CD4-positive, alpha-beta T cell (primary cell): ENCODE measurements at regions not wholly inside any gene's neighbourhood (a gene's known extent, or its start where the extent isn't known, plus 50 kb on each side); places are given as distances from the start of the nearest gene placed in this dataset.

Experiments
- ATAC-seq: fragments of 200-7000 bp; cut with Tn5 transposase; one replicate; pipeline ENCODE4 v1.10.0; 2022; ENCODE audit warnings: mild to moderate bottlenecking; ENCODE audit not compliant: poor library complexity
- CTCF ChIA-PET: fragments of 350-600 bp; sonication (Branson Sonifier 250); formaldehyde crosslinking; loops from one replicate; lab custom pipeline; 2021; ENCODE audit warnings: antibody characterized with exemption, inconsistent platforms; lab: Charles Lee
- POLR2A ChIA-PET: fragments of 350-600 bp; sonication (Branson Sonifier 250); formaldehyde crosslinking; loops from one replicate; lab custom pipeline; 2021; ENCODE audit warnings: antibody characterized with exemption, inconsistent platforms; lab: Charles Lee
- DNase-seq, 14 experiments: peaks; one replicate each; pipeline ENCODE4 v3.0.0-alpha.2; 2013 to 2020; ENCODE audit warnings: mixed read lengths in 2 of 14
- H3K27ac ChIP-seq, 2 donors: one replicate each; pipeline versions ENCODE4 v1.5.1 to v1.7.0; 2013; ENCODE audit warnings: low read length in 2 of 2, low read depth in 1 of 2, mild to moderate bottlenecking in 1 of 2
- H3K27me3 ChIP-seq, 2 experiments: 1 replicate in 1 of 2; 2 replicates in 1 of 2; pipeline versions ENCODE4 v1.6.1 to v1.7.0; 2013; ENCODE audit warnings: low read length in 2 of 2, control low read depth in 1 of 2, mild to moderate bottlenecking in 1 of 2, moderate library complexity in 1 of 2; ENCODE audit not compliant: insufficient read depth in 2 of 2, control insufficient read depth in 1 of 2
- H3K36me3 ChIP-seq: one replicate; pipeline ENCODE4 v1.6.1; 2013; ENCODE audit warnings: low read length, control low read depth; ENCODE audit not compliant: insufficient read depth
- H3K4me1 ChIP-seq: one replicate; pipeline ENCODE4 v1.6.1; 2013; ENCODE audit warnings: low read length, control low read depth; ENCODE audit not compliant: insufficient read depth
- H3K4me3 ChIP-seq: one replicate; pipeline ENCODE4 v1.5.1; 2013; ENCODE audit warnings: mild to moderate bottlenecking, low read length, moderate library complexity
- H3K9me3 ChIP-seq, 2 experiments: 1 replicate in 1 of 2; 2 replicates in 1 of 2; pipeline versions ENCODE4 v1.6.1 to v1.7.0; 2013; ENCODE audit warnings: low read length in 2 of 2, mild to moderate bottlenecking in 2 of 2, control low read depth in 1 of 2, moderate library complexity in 1 of 2; ENCODE audit not compliant: control insufficient read depth in 1 of 2, insufficient read depth in 1 of 2
- H3K27ac Mint-ChIP-seq: one replicate; pipeline ENCODE4 v1.8.0; 2020; ENCODE audit warnings: mixed read lengths
- H3K27me3 Mint-ChIP-seq: one replicate; pipeline ENCODE4 v1.8.0; 2021; ENCODE audit warnings: mixed read lengths
- H3K36me3 Mint-ChIP-seq: one replicate; pipeline ENCODE4 v1.8.0; 2021; ENCODE audit warnings: low read depth, mixed read lengths
- H3K4me1 Mint-ChIP-seq: one replicate; pipeline ENCODE4 v1.8.0; 2021; ENCODE audit warnings: low read depth, mixed read lengths
- H3K4me3 Mint-ChIP-seq: one replicate; pipeline ENCODE4 v1.8.0; 2020; ENCODE audit warnings: mild to moderate bottlenecking, mixed read lengths
- H3K9me3 Mint-ChIP-seq: one replicate; pipeline ENCODE4 v1.8.0; 2020; ENCODE audit warnings: mixed read lengths
- intact Hi-C, 2 experiments: fragments of 100-400 bp; cut with DNase I in 1 of 2; cut with micrococcal nuclease in 1 of 2; formaldehyde crosslinking; loops; one replicate each; pipeline versions ENCODE4 v1.15.1 to v1.9.0; 2023 to 2025; cut with DNase I, micrococcal nuclease
- TF ChIP-seq, protein P1 (sequence below): fragments of 200-600 bp; IDR thresholded peaks from one replicate; pipeline ENCODE4 v1.8.0; 2022; ENCODE audit warnings: antibody characterized with exemption, mild to moderate bottlenecking

DNA sequence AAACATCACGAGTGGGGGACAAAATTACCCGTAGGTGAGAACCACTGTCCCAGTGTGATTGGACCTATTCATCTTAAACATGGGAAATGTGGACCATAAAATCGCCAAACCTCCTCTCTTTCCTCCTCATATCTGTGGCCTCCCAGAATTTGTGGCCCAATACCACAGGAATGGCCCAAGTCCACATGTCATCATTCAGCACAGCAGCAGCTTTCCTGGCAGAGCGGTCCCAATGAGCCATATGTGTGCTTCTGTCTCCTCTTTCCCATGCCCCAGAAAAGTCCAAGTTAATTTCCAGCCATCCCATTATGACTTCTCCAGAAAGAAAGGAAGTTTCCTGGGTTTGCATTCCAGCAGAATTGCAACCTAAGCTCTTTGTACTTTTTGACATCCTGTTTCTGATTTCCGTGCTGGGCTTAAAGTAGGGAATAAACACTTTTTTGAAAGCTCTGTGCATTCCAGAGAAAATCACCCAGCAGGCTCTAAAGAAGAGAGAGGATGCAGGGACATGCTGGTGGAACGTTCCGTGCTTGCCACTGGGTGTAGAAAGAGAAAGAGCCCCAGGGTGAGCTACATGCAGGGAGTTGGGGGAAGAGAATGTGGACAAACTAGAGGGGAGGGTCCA is 259.4 kb upstream of the PROK2 start:
- intact Hi-C loops, result no loop called here
- Histone ChIP-seq H3K4me3 (no peak overlapping the region), H3K9me3 (no peaks in the 10 kb centered on the region), H3K27me3 (peaks cover 0 to 2% of the 10 kb centered on the region in 2 experiments), H3K27ac (no peak overlapping the region), H3K4me1 (no peaks in the 10 kb centered on the region), H3K36me3 (no peaks in the 10 kb centered on the region)
- no peaks in the 10 kb centered on the region for H3K4me1 Mint-ChIP-seq
- TF ChIP-seq, protein P1, sequence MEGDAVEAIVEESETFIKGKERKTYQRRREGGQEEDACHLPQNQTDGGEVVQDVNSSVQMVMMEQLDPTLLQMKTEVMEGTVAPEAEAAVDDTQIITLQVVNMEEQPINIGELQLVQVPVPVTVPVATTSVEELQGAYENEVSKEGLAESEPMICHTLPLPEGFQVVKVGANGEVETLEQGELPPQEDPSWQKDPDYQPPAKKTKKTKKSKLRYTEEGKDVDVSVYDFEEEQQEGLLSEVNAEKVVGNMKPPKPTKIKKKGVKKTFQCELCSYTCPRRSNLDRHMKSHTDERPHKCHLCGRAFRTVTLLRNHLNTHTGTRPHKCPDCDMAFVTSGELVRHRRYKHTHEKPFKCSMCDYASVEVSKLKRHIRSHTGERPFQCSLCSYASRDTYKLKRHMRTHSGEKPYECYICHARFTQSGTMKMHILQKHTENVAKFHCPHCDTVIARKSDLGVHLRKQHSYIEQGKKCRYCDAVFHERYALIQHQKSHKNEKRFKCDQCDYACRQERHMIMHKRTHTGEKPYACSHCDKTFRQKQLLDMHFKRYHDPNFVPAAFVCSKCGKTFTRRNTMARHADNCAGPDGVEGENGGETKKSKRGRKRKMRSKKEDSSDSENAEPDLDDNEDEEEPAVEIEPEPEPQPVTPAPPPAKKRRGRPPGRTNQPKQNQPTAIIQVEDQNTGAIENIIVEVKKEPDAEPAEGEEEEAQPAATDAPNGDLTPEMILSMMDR, result no peak
- H3K27me3 Mint-ChIP-seq, result no peaks in the 10 kb centered on the region
- no peak for DNase-seq
- no peaks in the 10 kb centered on the region for H3K9me3 Mint-ChIP-seq
- H3K4me3 Mint-ChIP-seq, result no peak overlapping the region
- ChIA-PET POLR2A (no interaction called here), CTCF (no interaction called here)
- no peak for ATAC-seq
- no peak overlapping the region for H3K27ac Mint-ChIP-seq
- no peaks in the 10 kb centered on the region for H3K36me3 Mint-ChIP-seq

DNA sequence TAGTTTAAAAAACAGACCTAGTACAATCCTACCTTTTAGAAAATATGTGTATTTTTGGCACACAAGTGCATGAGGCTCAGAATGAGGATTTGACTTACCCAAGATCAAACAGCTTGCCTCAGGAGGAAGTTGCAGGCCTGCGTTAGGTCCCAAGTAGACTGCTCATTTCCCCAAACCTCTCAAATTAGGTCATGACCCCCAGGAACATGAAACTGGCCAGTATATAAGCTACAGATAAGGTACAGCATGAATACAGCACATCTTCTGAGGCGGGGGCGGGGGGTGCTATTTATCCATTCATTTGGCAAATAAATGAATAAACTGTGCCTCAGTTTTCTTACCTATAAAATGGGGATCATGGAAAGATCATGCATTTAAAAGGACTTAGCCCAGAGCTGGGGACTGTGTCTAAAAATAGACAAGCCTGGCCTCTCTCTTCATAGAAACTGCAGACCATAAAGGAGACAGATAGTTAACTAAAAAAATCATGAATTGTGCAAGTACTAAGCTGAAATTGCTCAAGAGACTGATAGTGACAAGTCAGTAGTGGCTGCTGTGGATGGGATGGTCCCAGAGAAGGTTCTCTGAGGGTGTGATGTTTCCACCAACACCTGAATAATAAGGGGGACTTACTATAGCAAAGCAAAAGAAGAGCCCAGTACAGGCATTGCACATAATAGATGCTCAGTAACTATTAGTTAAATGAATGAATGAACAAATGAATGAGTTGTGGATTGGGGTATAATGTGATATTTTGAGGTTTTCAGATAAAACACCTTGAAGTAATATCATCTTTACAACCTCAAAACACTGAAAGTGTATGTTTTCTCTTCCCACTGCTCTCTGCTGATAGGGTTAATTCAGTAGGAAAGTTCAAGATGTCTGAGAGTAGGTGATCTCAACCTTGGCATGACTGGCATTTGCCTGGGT is 258.5 kb upstream of the PROK2 start:
- Mint-ChIP-seq H3K4me1 (no peaks in the 10 kb centered on the region), H3K27ac (no peak overlapping the region), H3K36me3 (no peaks in the 10 kb centered on the region), H3K9me3 (no peaks in the 10 kb centered on the region), H3K4me3 (no peak overlapping the region), H3K27me3 (no peaks in the 10 kb centered on the region)
- Histone ChIP-seq H3K27ac (no peak overlapping the region), H3K27me3 (peaks cover 0 to 2% of the 10 kb centered on the region in 2 experiments), H3K4me3 (no peak overlapping the region), H3K36me3 (no peaks in the 10 kb centered on the region), H3K9me3 (no peaks in the 10 kb centered on the region), H3K4me1 (no peaks in the 10 kb centered on the region)
- ChIA-PET CTCF (no interaction called here), POLR2A (no interaction called here)
- TF ChIP-seq, protein P1, result no peak
- ATAC-seq, result no peak
- peak in 3 of 14 experiments; percentile 8 to 44 (median 39) for DNase-seq
- intact Hi-C loops, result no loop called here

DNA sequence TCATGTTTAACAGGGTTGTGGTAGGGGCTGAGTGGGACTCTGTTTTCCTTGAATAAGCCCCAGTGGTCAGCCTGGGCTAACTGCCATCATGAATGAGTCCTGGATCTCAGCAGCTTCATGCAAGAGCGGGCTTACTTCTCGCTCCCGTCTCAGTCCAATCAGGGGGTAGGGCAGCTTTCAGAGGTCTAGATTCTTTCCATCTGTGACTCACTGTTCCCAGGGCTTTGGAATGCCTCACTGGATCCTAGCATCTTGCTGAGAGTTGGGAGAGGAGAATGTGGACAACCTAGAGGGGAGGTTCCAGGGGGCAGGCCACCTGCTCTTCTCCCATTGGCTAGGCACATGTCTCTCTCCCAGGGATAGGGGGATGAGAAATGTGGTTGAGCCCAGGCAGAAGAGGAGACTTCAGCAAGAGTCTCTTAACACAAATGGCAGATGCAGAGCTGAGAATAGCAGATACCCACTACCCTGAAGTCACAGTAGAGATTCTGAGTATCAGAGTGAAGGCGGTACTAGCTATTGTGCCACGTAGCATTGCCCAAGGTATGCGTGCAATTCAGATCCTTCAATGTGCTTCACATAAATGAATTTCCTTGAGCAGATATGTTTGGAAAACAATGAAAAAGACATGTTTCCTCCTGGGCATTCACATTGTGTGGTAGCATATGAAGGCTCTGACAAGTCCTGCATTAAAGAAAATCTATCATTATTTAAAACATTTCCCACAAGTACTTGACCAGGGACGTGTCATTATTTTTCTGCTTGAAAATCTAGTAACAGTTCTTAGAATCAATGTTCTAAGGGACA is 257.7 kb upstream of the PROK2 start:
- H3K27me3 Mint-ChIP-seq, result peaks cover 3% of the 10 kb centered on the region
- ATAC-seq (no peak), DNase-seq (no peak)
- H3K9me3 Mint-ChIP-seq, result peaks cover under 1% of the 10 kb centered on the region
- H3K27ac ChIP-seq, result no peak overlapping the region
- peaks cover 0 to 5% of the 10 kb centered on the region in 2 experiments for H3K27me3 ChIP-seq
- intact Hi-C loops, result no loop called here
- ChIA-PET CTCF (no interaction called here), POLR2A (no interaction called here)
- no peaks in the 10 kb centered on the region for H3K36me3 Mint-ChIP-seq
- TF ChIP-seq, protein P1, result no peak
- H3K9me3 ChIP-seq, result no peaks in the 10 kb centered on the region
- H3K36me3 ChIP-seq, result no peaks in the 10 kb centered on the region
- H3K4me1 Mint-ChIP-seq, result no peaks in the 10 kb centered on the region
- no peak overlapping the region for H3K27ac Mint-ChIP-seq
- H3K4me3 Mint-ChIP-seq, result no peak overlapping the region
- no peaks in the 10 kb centered on the region for H3K4me1 ChIP-seq
- H3K4me3 ChIP-seq, result no peak overlapping the region
